SK-N-MC (cell line): ENCODE measurements at regions not wholly inside any gene's neighbourhood (a gene's known extent, or its start where the extent isn't known, plus 50 kb on each side); places are given as distances from the start of the nearest gene placed in this dataset.

Experiments used
- EZH2 ChIP-seq: fragments of 200-600 bp; sonication (generic); IDR thresholded peaks from one replicate; pipeline ENCODE4 v1.6.1; 2017; ENCODE audit warnings: antibody characterized with exemption
- POLR2AphosphoS5 ChIP-seq: IDR thresholded peaks from 2 replicates; pipeline ENCODE4 v1.6.1; 2012; ENCODE audit warnings: mild to moderate bottlenecking, low read depth, low read length, borderline replicate concordance

- TF ChIP-seq EZH2 (no peak), POLR2AphosphoS5 (no peak)
These were observed 185.2 kb downstream of the AVL9 start for GRCh38 chr7:32680259-32681173.
